Gastrocnemius medialis (tissue), 4 donors: ENCODE measurements at regions not wholly inside any gene's neighbourhood (a gene's known extent, or its start where the extent isn't known, plus 50 kb on each side); places are given as distances from the start of the nearest gene placed in this dataset.

ENCODE experiments used
- ATAC-seq, 2 donors: fragments of 150-250 bp; one replicate each; pipeline ENCODE4 v1.9.1; 2016
- DNase-seq, 2 donors: peaks; one replicate each; pipeline ENCODE4 v3.0.0-alpha.2; 2019
- H3K27ac ChIP-seq, 4 donors: fragments of 200-600 bp; sonication (generic); 1 replicate in 1 of 4; 2 replicates in 3 of 4; pipeline ENCODE4 v1.5.1; 2016 to 2018; ENCODE audit warnings: mild to moderate bottlenecking in 2 of 4, moderate library complexity in 1 of 4
- H3K27me3 ChIP-seq, 3 donors: fragments of 200-600 bp; sonication (generic) in 2 of 3; 1 replicate in 1 of 3; 2 replicates in 2 of 3; pipeline versions ENCODE4 v1.5.1 to v1.6.0; 2016 to 2019; ENCODE audit warnings: mild to moderate bottlenecking in 1 of 3, moderate library complexity in 1 of 3
- H3K36me3 ChIP-seq, 2 donors: fragments of 200-600 bp; sonication (generic) in 1 of 2; one replicate each; pipeline ENCODE4 v1.5.1; 2017 to 2018
- H3K4me1 ChIP-seq, 2 donors: fragments of 200-600 bp; sonication (generic) in 1 of 2; one replicate each; pipeline ENCODE4 v1.5.1; 2016 to 2017; ENCODE audit warnings: mild to moderate bottlenecking in 2 of 2
- H3K4me3 ChIP-seq, 4 donors: fragments of 200-600 bp; sonication (generic) in 3 of 4; 1 replicate in 1 of 4; 2 replicates in 3 of 4; pipeline ENCODE4 v1.5.1; 2016 to 2019; ENCODE audit warnings: mild to moderate bottlenecking in 2 of 4
- H3K9me3 ChIP-seq, 3 donors: fragments of 200-600 bp; sonication (generic) in 2 of 3; 1 replicate in 1 of 3; 2 replicates in 2 of 3; pipeline ENCODE4 v1.5.1; 2016 to 2019
- CTCF ChIP-seq, 5 experiments: fragments of 450-650 bp in 3 of 5; fragments of 200-600 bp in 2 of 5; sonication (generic) in 2 of 5; IDR thresholded peaks in 4 of 5; conservative IDR thresholded peaks in 1 of 5; 1 replicate in 4 of 5; 2 replicates in 1 of 5; pipeline ENCODE4 v1.5.1; 2016 to 2019; ENCODE audit warnings: antibody characterized with exemption in 5 of 5, mild to moderate bottlenecking in 3 of 5, moderate library complexity in 3 of 5
- POLR2A ChIP-seq, 2 donors: fragments of 450-650 bp; IDR thresholded peaks; one replicate each; pipeline ENCODE4 v1.6.1; 2017; ENCODE audit warnings: antibody characterized with exemption in 2 of 2, mild to moderate bottlenecking in 2 of 2, moderate library complexity in 2 of 2
- in situ Hi-C, 4 donors: fragments of 200-750 bp; cut with MboI; loops; one replicate each; pipeline versions ENCODE4 v1.15.0 to v1.8.0; 2017; ENCODE audit warnings: low sequenced_read_pairs in 4 of 4
- intact Hi-C: fragments of 100-400 bp; cut with DNase I; formaldehyde crosslinking; loops from one replicate; pipeline ENCODE4 v1.15.1; 2023; ENCODE audit warnings: low total_unique reads

DNA sequence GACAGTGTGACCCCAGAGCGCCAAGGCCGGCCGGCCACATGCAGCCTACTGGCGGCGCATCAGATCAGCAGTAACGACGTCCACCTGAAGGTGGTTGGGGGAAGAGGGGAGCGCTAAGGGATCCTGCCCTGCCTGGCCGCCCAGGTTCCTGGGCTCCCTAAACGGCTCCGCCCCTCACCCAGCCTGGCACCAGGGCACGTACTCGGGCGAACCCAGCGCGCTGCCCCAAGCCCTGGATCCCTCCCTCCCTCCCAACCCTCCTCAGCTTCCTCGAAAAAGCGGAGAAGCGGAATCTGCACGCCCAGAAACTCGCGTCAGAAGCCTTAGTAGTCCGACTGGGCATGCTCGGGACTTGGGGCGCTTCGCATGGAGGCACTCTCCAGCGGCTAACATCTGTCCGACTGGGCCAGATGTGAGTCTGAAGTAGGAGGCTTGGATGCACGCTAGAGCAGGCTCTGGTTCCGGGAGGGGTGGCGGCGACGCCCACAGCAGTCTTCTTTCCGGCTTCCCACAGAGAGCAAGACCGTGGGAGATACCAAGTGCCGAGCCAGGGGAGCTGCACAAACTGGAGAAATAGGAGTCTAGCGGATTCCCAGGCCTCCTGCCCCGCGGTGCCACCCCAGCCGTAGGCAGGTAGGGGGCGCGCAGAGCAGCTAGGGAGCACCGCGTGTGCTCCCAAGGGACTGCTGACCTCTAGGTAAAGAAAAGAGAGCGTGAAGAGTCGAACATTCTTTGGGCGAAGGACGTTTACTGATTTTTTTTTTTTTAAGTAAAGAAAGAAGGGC is 114.3 kb upstream of the TEX13C start:
- DNase-seq (peak; percentile 12 to 43), ATAC-seq (peak; percentile 39 to 45)
- in situ Hi-C loops (no loop called here), intact Hi-C loops (loop anchor here (5.0 kb wide), 1 partner anchor 348 kb away; no protein-coding TSS in a partner anchor)
- H3K27me3 ChIP-seq = peaks cover 0 to 26% (median 17%) of the 10 kb centered on the region in 3 donors
- H3K36me3 ChIP-seq = no peaks in the 10 kb centered on the region
- H3K4me3 ChIP-seq = peak overlapping the region; percentile 32 to 48 (median 42)
- no peaks in the 10 kb centered on the region for H3K4me1 ChIP-seq
- H3K27ac ChIP-seq = peak overlapping the region in 2 of 4 donors; percentile 43 to 44
- no peak for TF ChIP-seq CTCF (IDR thresholded peaks at IDR 0.05 in 4 of 5, conservative IDR thresholded peaks at IDR 0.05 in 1 of 5)
- no peak for TF ChIP-seq POLR2A (IDR thresholded peaks at IDR 0.05)
- peaks cover 0 to 3% (median 0%) of the 10 kb centered on the region in 3 donors for H3K9me3 ChIP-seq

DNA sequence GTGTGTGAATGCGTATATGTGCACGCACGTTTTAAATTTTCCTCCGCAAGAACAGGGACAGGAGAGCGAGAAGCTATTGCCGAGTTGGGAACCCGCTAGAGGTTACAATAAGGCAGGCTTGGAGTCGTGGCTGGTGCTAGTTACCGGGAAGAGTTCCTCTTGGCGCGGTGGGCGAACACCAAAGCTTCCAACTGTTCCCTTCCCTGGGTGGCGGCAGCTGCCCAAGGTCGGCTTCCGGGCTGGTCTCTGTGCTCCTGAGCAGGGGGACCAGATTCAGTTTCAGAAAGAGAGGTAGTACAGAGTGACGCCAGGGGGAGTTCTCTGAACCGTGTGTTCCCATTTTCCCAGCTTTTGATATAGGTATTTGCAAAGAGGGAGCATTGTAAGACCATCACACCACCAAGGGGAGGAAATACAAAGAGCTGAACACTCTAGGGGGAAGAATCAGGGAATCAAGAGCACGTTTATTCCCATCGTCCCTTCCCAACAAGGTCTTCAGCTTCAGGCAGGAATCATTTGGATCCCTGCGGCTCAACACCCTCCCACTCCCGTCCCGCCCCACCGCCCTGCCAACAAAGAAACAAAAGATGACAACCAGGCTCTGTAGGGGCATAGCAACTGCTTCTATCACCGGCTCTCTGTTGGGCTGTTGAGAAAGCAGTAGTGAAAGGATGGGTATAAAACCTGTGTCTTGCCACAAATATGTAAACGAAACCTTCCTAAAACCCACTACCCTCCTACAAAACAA is 113.6 kb upstream of the TEX13C start:
- ATAC-seq (no peak), DNase-seq (peak in 1 of 2 donors; percentile 8)
- Histone ChIP-seq H3K4me1 (no peaks in the 10 kb centered on the region), H3K9me3 (peaks cover 0 to 3% (median 0%) of the 10 kb centered on the region in 3 donors), H3K27ac (peak overlapping the region in 1 of 4 donors; percentile 44), H3K4me3 (peak overlapping the region; percentile 32 to 48 (median 42)), H3K36me3 (no peaks in the 10 kb centered on the region), H3K27me3 (peaks cover 0 to 26% (median 17%) of the 10 kb centered on the region in 3 donors)
- TF ChIP-seq CTCF (IDR thresholded peaks at IDR 0.05 in 4 of 5, conservative IDR thresholded peaks at IDR 0.05 in 1 of 5) = no peak
- no peak for TF ChIP-seq POLR2A (IDR thresholded peaks at IDR 0.05)
- in situ Hi-C loops = no loop called here
- intact Hi-C loops = loop anchor here (5.0 kb wide), 1 partner anchor 349 kb away; no protein-coding TSS in a partner anchor

DNA sequence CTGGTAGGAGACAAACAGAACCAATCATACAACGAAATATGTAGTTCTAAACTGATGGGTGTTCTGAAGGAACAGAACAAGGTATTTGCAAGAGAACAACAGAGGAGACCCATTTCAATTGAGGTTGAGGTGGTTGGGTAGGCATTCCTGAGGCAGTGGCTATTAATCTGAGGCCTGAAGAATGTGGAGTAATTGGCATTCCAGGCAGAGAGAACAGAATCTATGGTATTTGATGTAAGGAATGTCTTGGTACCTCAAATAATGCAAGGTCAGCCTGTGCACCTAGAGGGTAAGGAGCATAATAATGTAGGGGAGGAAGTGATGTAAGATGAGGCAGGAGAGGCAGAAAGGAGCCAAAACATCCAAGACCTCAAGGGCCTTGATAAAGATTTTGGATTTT is 109.5 kb upstream of the TEX13C start:
- peaks cover 0 to 3% (median 0%) of the 10 kb centered on the region in 3 donors for H3K9me3 ChIP-seq
- TF ChIP-seq CTCF (IDR thresholded peaks at IDR 0.05 in 4 of 5, conservative IDR thresholded peaks at IDR 0.05 in 1 of 5) (no peak), POLR2A (IDR thresholded peaks at IDR 0.05) (no peak)
- H3K4me3 ChIP-seq = no peak overlapping the region
- in situ Hi-C loops = no loop called here
- DNase-seq = no peak
- intact Hi-C loops = no loop called here
- H3K27me3 ChIP-seq = peaks cover 0 to 5% (median 0%) of the 10 kb centered on the region in 3 donors
- H3K36me3 ChIP-seq = no peaks in the 10 kb centered on the region
- H3K4me1 ChIP-seq = no peaks in the 10 kb centered on the region
- ATAC-seq = no peak
- H3K27ac ChIP-seq = no peak overlapping the region

DNA sequence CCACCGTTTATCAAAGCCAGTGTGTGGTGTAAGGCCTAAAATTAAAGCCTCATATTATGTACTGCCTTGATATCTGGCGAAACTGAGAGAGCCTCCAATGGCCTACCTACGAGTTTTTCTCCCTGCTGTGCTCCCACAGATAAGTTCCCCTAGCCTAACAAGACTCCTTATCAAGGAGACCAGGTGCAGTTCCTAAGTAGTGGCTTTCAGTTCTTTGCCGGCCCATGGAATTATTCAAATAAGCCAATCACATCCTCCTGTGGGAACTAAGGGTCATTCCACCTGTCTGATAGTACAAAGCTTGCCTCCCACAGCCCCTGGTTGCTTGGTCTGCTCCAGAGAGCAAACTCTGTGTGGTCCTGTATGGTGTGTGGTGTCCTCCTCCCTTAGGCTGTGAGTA is 99.8 kb upstream of the TEX13C start:
- TF ChIP-seq CTCF (IDR thresholded peaks at IDR 0.05 in 4 of 5, conservative IDR thresholded peaks at IDR 0.05 in 1 of 5) = no peak
- no peak for TF ChIP-seq POLR2A (IDR thresholded peaks at IDR 0.05)
- H3K4me3 ChIP-seq = no peak overlapping the region
- DNase-seq = no peak
- H3K4me1 ChIP-seq = no peaks in the 10 kb centered on the region
- intact Hi-C loops = no loop called here
- H3K36me3 ChIP-seq = no peaks in the 10 kb centered on the region
- H3K27ac ChIP-seq = no peak overlapping the region
- H3K27me3 ChIP-seq = no peaks in the 10 kb centered on the region
- ATAC-seq = no peak
- in situ Hi-C loops = no loop called here
- no peaks in the 10 kb centered on the region for H3K9me3 ChIP-seq
